ENCODE measurements at regions not wholly inside any gene's neighbourhood (a gene's known extent, or its start where the extent isn't known, plus 50 kb on each side); places are given as distances from the start of the nearest gene placed in this dataset.

DNA sequence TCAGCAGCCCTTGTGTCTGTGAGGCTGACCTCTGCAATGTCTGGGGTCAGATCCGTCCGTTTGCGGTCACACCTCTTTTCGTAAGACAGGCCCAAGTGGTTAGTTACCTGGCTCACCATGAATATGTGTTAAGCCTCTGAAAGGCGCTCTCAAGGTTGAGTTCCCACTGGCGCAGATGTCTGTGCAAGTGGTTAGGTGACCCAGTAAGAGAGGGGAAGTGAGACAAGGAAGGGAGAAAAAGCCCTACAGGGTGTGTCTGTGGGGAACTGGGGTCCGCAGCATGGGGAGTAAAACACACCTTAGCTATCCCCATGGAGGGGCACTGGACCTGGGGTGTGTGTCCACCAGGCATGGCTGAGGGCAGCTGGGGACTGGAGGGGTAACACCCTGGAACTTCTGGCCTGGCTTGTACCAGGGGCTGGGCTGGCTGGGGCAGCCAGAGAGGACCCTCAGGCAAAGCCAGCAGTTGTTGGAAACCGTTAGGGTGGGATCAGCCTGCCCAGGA is 391.6 kb upstream of the PROK2 start:
- no peak for TF ChIP-seq RCOR1 (IDR thresholded peaks at IDR 0.05; ENCODE audit: low read length)
- TF ChIP-seq FOXM1 (IDR thresholded peaks at IDR 0.05; ENCODE audit: low read depth), result no peak
- TF ChIP-seq SMC3 (IDR thresholded peaks at IDR 0.05; ENCODE audit: low read depth, low read length), result no peak
- no peak for TF ChIP-seq FOSL2 (IDR thresholded peaks at IDR 0.05; ENCODE audit: borderline replicate concordance, low read depth)
- TF ChIP-seq ELF1 (IDR thresholded peaks at IDR 0.05), result no peak
- TF ChIP-seq GABPA (IDR thresholded peaks at IDR 0.05; ENCODE audit: low read depth), result no peak
- TF ChIP-seq, protein P1, sequence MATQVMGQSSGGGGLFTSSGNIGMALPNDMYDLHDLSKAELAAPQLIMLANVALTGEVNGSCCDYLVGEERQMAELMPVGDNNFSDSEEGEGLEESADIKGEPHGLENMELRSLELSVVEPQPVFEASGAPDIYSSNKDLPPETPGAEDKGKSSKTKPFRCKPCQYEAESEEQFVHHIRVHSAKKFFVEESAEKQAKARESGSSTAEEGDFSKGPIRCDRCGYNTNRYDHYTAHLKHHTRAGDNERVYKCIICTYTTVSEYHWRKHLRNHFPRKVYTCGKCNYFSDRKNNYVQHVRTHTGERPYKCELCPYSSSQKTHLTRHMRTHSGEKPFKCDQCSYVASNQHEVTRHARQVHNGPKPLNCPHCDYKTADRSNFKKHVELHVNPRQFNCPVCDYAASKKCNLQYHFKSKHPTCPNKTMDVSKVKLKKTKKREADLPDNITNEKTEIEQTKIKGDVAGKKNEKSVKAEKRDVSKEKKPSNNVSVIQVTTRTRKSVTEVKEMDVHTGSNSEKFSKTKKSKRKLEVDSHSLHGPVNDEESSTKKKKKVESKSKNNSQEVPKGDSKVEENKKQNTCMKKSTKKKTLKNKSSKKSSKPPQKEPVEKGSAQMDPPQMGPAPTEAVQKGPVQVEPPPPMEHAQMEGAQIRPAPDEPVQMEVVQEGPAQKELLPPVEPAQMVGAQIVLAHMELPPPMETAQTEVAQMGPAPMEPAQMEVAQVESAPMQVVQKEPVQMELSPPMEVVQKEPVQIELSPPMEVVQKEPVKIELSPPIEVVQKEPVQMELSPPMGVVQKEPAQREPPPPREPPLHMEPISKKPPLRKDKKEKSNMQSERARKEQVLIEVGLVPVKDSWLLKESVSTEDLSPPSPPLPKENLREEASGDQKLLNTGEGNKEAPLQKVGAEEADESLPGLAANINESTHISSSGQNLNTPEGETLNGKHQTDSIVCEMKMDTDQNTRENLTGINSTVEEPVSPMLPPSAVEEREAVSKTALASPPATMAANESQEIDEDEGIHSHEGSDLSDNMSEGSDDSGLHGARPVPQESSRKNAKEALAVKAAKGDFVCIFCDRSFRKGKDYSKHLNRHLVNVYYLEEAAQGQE (IDR thresholded peaks at IDR 0.05; ENCODE audit: low read depth, low read length), result no peak
- TF ChIP-seq, protein P2, sequence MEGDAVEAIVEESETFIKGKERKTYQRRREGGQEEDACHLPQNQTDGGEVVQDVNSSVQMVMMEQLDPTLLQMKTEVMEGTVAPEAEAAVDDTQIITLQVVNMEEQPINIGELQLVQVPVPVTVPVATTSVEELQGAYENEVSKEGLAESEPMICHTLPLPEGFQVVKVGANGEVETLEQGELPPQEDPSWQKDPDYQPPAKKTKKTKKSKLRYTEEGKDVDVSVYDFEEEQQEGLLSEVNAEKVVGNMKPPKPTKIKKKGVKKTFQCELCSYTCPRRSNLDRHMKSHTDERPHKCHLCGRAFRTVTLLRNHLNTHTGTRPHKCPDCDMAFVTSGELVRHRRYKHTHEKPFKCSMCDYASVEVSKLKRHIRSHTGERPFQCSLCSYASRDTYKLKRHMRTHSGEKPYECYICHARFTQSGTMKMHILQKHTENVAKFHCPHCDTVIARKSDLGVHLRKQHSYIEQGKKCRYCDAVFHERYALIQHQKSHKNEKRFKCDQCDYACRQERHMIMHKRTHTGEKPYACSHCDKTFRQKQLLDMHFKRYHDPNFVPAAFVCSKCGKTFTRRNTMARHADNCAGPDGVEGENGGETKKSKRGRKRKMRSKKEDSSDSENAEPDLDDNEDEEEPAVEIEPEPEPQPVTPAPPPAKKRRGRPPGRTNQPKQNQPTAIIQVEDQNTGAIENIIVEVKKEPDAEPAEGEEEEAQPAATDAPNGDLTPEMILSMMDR (IDR thresholded peaks at IDR 0.05), result no peak
- Histone ChIP-seq H3K36me3 (replicated peaks in 1 of 2; ENCODE audit: control insufficient read depth in 1 of 2, insufficient read depth in 2 of 2, low read length in 1 of 2) (no peaks in the 10 kb centered on the region), H3K9ac (no peak overlapping the region), H3K79me2 (ENCODE audit: insufficient read depth) (no peaks in the 10 kb centered on the region), H3K9me3 (no peaks in the 10 kb centered on the region), H2AFZ (ENCODE audit: low read depth) (no peak overlapping the region), H3F3A (replicated peaks; ENCODE audit: insufficient read depth) (no peaks in the 10 kb centered on the region), H3K9me2 (no peaks in the 10 kb centered on the region), H3K4me1 (ENCODE audit: control insufficient read depth in 1 of 2, insufficient read depth in 2 of 2, low read depth in 1 of 2, low read length in 1 of 2) (peaks cover 0 to 15% of the 10 kb centered on the region in 2 experiments; a peak in 1 of 4 replicates), H3K4me3 (ENCODE audit: low read depth in 2 of 2, low read length in 1 of 2) (no peak overlapping the region), H3K27me3 (ENCODE audit: insufficient read depth) (no peaks in the 10 kb centered on the region), H4K20me1 (ENCODE audit: insufficient read depth) (no peaks in the 10 kb centered on the region), H3K4me2 (no peak overlapping the region), H3K27ac (ENCODE audit: low read depth in 2 of 2, low read length in 1 of 2) (no peak overlapping the region)
- POLR2A ChIA-PET, result no interaction called here
- CTCF ChIA-PET, result no interaction called here
- 73% methylated on average over 8 of the region's 8 CpGs for WGBS (ENCODE audit: low lambda C conversion rate)
- DNase-seq, result no peak

DNA sequence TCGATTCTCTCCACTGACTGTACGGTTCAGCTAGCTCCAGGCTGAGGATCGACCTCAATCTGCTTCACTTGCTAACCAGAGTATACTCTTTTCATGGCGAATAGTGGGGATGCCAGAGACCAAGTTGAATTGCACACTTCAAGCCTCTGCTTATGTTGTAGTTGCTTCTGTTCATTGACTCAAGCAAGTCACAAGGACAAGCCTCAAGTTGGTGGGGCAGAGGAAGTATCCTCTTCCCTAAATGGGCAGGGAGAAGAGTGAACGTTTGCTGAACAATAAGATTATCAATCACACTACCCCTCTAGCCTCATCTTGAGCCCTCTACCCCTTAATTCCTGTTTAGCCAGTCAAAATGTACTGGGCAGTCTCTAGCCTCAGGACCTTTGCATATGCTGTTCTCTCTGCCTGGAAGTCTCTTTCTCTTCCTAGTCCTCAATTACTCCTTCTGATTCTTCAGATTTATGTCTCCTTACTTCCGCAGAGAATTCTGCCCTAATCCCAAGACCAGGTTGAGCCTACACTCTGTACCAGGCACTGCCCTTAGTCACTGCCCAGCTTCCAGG is 390.4 kb upstream of the PROK2 start:
- H3K36me3 ChIP-seq (replicated peaks in 1 of 2; ENCODE audit: control insufficient read depth in 1 of 2, insufficient read depth in 2 of 2, low read length in 1 of 2), result no peaks in the 10 kb centered on the region
- no peak overlapping the region for H3K4me3 ChIP-seq (ENCODE audit: low read depth in 2 of 2, low read length in 1 of 2)
- H3K9ac ChIP-seq, result no peak overlapping the region
- no peaks in the 10 kb centered on the region for H3K79me2 ChIP-seq (ENCODE audit: insufficient read depth)
- no peaks in the 10 kb centered on the region for H3F3A ChIP-seq (replicated peaks; ENCODE audit: insufficient read depth)
- H3K9me3 ChIP-seq, result no peaks in the 10 kb centered on the region
- no peaks in the 10 kb centered on the region for H4K20me1 ChIP-seq (ENCODE audit: insufficient read depth)
- H3K9me2 ChIP-seq, result no peaks in the 10 kb centered on the region
- 66% methylated on average over 6 of the region's 6 CpGs for WGBS (ENCODE audit: low lambda C conversion rate)
- no peak overlapping the region for H3K4me2 ChIP-seq
- H2AFZ ChIP-seq (ENCODE audit: low read depth), result no peak overlapping the region
- CTCF ChIA-PET, result no interaction called here
- DNase-seq, result no peak
- TF ChIP-seq EP300 (IDR thresholded peaks at IDR 0.05; ENCODE audit: borderline replicate concordance in 1 of 2, low read depth in 1 of 2, low read length in 1 of 2), result no peak
- TF ChIP-seq, protein P3, sequence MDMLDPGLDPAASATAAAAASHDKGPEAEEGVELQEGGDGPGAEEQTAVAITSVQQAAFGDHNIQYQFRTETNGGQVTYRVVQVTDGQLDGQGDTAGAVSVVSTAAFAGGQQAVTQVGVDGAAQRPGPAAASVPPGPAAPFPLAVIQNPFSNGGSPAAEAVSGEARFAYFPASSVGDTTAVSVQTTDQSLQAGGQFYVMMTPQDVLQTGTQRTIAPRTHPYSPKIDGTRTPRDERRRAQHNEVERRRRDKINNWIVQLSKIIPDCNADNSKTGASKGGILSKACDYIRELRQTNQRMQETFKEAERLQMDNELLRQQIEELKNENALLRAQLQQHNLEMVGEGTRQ (IDR thresholded peaks at IDR 0.05; ENCODE audit: borderline replicate concordance, low read depth, low read length), result no peak
- H3K27ac ChIP-seq (ENCODE audit: low read depth in 2 of 2, low read length in 1 of 2), result no peak overlapping the region
- POLR2A ChIA-PET, result no interaction called here
- H3K4me1 ChIP-seq (ENCODE audit: control insufficient read depth in 1 of 2, insufficient read depth in 2 of 2, low read depth in 1 of 2, low read length in 1 of 2), result peaks cover 0 to 15% of the 10 kb centered on the region in 2 experiments; a peak in 1 of 4 replicates
- H3K27me3 ChIP-seq (ENCODE audit: insufficient read depth), result no peaks in the 10 kb centered on the region
